Frontal cortex (tissue), 3 donors: ENCODE measurements at regions not wholly inside any gene's neighbourhood (a gene's known extent, or its start where the extent isn't known, plus 50 kb on each side); places are given as distances from the start of the nearest gene placed in this dataset.

Experiments
- DNase-seq, 2 donors: peaks; one replicate each; pipeline ENCODE4 v3.0.0; 2012; ENCODE audit warnings: low spot score in 2 of 2
- FAIRE-seq: peaks from 2 replicates; lab custom pipeline; 2012; peaks lifted over from hg19 to GRCh38; lab: Jason Lieb, UNC
- donor health status: control.
- donor health status: control.
- donor health status: control.

DNA sequence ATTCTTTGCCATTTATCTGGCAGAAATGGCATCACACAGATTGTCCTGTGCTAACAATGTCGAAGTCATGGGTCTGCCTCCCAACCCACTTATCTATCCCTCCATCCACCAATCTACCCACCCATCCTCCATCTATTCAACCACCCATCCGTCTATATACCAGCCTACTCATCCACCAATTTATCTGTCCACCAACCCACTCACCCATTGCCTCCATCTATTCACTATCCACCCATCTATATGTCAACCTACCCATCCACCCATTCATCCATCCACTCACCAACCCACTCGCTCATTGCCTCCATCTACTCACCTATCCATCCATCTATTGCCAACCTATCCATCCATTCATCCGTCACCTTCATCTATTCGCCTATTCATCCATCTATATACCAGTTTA is 521.2 kb downstream of the SHQ1 start:
- FAIRE-seq = no peak
- DNase-seq = no peak

DNA sequence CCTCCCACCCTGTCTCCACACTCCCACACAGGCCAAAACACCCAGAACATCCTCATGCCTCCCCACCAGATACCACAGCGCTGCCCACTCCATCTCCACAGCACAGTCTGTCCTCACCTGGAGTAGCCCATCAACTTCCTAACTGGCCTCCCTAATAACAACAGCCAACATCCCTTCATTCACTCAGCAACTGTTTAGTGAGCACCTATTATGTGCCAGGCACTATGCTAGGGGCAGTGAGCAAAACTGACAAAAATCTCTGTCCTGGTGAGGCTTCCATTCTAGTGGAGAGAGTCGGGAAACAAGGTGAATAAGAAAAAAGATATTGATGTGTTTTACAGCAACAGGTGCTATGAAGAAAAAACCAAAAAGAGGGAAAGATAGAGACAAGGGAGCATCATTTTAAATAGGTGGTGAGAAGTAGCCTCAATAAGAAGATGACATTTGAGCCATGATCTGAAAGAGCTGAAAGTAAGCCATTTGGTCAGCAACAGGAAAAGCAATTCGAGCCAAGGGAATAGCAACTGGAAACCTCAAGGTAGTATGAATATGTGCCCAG is 523.9 kb downstream of the SHQ1 start:
- no peak for FAIRE-seq

DNA sequence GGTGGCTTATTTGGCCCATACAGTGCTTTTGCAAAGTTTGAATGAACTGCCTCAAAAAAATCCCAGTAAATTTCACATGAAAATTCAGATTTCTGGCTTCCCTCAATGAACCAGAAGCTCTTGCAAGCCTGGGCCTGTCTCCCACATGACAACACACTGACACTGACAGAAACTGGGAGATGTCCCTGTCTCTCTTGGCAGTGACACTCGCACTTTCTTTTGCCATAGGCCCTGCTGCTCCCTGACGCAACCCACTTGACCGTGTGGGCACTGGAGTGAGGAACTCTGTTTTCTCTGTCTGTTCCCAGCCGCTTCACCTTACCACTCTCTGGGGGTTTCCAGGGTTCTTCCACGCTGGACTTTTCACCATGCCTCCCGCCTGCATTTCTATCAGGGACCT is 524.5 kb downstream of the SHQ1 start:
- FAIRE-seq = no peak

More for the DNA sequence above, 523.9 kb downstream of the SHQ1 start:
- no peak for DNase-seq

DNA sequence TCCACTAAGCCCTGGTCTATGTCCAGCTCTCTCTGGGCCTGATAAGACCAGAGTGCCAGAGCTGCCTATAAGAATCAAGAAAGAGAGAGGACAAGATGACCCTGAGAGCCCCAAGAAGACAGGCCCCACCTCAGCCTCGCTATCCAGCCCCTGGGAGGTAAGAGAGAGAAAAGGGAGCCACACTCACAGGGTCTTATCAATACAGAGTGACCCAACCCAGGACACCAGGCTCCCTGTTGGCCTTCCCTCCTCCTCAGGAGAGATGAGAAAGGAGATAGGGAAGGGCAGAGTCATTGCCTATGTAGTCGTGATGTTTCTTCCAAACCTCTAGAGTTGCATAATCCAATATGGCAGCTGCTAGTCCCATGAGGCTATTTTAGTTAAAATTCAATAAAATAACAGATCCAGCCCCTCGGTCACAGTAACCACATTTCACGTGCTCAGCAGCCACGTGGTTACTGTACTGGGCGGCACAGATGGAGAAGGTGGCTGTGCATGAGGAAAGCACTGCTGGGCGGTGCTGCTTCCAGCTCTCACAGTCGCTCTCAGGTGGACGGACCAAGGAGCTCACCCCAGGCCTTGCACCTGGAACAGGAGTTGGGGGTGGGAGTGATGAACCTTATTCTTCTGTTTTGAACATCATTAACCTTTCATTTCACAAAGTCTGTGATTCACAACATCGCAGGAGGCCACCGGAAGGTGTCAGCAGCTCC is 525.8 kb downstream of the SHQ1 start:
- no peak for DNase-seq
- no peak for FAIRE-seq

More for the DNA sequence above, 524.5 kb downstream of the SHQ1 start:
- no peak for DNase-seq

DNA sequence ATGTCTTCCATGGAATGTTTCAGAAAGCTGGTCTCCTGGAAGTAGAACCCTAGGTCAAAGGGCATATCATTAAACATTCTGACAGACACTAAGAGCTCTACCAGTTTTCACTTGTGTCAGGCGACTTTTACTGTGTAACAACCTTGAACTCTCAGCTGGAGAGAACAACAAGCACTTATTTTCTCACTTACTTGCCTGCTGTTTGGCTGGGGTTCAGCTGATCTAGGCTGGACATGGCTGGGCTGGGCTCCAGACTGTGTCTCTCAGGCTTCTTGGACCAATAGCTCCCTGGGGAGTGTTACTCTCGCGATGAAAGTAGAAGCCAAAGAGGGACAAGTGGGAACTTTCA is 527.3 kb downstream of the SHQ1 start:
- no peak for DNase-seq
- no peak for FAIRE-seq

DNA sequence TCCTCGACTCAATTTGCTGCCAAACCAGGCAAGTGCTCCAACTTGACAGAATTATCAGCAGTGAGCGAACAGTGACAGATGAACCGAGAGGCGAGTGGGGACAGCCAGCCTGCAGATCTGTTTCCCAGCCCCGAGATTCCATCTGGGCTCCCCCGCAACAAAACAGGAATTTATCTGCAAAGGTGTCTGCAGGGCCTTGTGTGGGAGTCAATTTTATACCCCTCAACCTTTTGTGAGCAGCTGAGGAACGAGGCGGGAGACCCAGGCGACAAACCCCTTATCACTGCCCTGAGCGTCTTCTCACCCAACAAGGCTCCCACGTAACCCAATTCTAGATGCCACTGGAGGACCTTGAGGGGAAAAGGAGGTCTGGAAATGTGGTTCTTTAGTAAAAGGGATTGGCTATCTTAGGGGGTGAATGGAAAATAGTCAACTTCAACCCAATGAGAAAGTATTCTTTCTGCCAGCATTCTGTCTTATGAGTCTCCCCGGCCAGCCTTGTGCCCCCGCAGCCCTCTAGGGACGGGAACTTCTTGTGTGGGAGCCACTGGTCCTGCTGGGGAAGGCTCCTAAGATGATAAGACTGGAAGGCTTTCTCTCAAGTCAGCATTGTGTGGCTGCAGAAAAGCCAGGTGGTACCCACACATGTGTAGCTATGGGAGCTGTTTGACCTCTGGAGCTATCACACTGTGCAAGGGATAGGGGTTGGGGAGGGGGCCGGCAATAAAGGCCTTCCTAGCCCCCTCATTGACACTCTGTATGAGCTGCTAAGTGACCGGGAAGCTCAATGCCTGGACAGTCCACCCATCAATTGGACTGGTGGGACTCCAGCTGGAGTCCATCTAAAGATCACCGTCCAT is 527.9 kb downstream of the SHQ1 start:
- FAIRE-seq (no peak), DNase-seq (no peak)

DNA sequence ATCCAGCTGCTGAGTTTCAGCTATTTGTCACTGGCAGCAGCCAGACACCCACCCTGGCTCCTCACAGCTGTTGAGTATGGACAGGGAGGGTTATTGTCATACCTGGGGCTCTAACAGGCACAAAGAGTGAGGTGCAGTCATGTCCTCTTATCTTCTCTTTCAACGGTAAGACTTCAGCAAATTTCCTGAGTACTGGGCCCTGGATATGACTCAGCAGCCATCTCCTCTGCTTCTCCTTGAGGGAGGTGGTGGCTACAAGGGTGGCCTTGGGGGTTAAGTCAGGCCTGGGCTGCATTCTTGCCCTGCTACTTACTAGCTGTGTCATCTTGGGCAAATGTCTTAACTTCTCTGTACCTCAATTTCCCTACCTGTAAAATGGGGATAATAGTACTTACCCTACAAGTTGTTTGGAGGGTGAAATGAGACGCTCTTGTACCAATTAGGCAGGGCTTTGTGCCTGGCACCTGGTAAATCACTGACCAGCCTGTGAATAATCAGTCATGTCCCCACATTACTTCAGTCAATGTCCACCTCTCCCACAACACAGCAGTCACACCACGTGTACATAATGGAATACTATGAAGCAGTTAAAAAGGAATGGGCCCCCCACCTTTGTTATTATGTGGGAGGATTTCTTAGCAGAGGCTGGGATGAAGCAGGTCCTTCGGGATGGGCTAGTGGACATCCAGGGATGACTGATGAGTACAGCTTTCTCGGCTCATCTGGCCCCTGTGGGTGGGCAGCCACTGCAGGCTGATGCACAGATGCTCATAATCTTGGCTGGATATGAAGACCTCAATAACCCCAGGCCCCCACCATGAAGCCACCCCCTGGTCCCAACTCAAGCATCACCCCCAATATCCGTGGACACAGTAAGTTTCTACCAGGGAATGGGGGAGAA is 528.8 kb downstream of the SHQ1 start:
- no peak for DNase-seq
- FAIRE-seq = no peak

DNA sequence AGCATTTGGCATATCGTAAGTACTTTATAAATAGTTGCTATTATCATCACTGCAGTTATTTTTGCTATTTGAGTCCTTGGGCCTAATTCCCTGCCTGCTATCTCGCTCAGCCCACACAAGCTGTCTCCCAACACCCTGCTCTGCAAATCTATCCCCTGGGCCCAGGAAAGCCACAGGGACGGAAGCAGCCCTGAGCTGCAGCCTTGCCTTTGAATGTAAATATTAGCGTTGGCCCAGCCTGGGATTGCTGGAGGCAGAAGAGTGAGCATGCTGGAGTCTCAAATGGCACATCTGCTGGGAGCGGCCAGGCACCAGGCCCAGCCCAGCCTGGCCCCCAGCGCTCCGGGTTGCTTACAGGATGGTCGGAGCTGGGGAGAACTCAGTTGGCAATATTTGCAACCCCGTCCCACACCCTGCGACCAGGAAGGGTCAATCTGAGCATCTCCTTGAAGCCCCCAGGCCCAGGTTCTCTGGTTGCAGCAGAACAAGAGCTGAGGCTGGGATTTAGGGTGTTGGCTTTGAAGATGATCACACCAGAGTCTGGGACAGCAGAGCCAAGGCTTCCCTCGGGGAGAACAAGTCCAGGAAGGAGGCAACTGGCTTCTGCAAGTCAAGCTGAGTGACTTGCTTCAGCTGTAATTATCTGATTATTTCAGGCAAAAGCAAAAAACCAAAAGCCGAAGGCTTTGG is 529.6 kb downstream of the SHQ1 start:
- no peak for FAIRE-seq
- DNase-seq = no peak

DNA sequence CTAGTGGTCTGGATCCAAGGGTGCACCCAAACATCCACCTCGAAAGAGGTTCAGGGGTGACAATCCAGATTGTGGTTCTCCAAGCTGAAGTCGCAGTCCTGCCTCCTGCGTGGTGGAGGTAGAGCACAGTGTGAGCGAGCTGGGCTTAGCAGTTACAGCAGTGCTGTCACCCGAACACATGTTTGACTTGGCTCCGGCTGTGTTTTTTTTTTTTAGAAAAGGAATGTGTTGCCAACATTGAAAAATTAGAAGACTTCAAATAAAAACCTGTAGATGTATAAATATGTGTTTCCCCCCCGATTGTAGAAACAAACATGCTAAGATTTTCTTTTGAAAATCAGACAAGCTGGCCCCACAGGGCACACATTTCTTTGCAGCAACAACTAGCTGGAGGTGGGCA is 530.8 kb downstream of the SHQ1 start:
- DNase-seq (no peak), FAIRE-seq (no peak)

DNA sequence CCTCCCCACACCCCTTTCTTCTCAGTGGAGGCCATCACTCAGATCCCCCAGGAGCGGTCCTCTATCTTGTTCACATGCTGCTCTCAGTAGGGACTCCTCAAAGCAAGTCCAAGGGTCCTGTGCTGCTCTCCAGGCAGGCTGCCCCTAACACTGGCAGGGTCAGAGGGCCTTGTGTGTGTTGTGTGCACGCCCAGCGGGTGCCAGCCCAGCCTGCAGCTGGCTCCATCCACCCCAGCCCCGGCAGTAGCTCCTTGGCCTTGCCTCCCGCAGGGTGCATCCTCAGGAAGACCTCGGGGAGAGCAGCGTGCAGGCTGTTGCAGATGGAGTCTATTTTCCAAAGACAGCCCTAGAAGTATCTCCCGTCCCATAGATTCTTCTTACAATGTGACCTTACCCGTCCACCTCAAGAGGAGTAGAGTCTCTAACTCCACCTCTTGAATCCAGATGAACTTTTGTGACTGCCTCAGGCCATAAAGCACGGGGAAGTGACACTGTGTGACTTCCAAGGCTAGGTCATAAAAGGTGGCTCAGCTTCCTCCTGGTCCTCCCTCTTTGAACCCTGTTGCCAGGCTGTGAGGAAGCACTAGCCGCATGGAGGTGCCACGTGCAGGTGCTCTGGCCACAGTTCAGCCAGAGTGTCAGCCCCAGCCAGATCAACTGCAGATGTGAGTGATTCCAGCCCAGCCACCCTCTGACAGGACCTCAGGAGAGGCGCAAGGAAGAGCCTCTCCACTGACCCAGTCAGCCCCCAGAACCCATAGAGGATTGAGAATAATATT is 531.6 kb downstream of the SHQ1 start:
- no peak for FAIRE-seq
- no peak for DNase-seq

DNA sequence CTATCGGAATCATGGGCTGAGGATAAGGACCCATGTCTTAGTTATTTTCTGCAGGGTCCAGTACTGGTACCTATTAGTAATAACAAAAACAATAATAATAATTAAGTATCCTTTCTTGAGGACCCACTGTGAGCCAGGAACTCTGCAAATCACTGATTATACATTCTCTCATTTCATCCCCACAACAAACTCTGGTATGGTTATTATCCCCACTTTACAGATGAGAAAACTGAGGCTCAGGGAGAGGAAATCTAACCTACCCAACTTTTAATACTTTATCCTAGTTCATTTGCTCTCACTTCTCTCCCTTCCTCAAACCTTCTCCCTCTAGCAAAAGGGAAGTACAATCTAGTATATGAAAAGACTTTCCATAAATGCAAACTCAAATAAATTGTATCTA is 528.4 kb upstream of the PROK2 start:
- DNase-seq (no peak), FAIRE-seq (no peak)

DNA sequence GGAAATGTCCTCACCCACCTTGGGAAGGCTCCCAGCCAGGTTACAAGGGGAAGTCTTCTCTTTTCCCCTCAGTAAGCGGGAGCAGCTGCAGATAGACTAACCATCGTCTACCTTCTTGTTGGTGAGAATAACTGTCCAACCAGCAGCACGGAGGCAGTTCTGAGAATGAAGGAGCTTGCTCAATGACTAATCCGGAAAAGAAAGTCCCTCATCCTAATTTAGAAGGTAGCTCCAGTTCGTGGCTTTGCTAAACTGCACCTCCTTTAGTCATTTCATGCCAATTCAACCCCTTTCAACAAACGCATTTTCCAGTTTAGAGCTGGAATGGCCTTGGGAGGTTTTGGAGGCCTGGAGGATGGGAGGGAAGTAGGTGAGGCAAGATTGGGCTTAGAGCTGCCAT is 527.4 kb upstream of the PROK2 start:
- no peak for FAIRE-seq
- no peak for DNase-seq

DNA sequence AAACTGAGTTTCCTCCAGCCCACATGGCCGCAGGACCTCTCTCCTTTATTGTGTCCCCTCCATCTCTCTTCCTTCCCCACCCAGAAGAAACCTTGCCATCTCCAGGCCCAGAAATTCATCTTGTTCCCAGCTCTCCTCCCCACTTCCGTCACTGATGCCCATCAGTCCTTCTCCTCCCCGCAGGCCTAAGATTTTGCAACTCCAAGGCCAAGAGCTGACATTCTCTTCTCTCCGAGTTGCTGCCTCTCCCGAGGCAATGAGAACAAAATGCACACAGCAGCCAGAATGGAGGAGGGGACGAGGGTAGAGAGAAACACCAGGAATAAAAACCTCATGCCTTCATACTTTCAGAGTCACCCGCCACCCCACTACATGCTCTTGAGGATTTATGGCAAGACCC is 526.5 kb upstream of the PROK2 start:
- DNase-seq = no peak
- FAIRE-seq = no peak

DNA sequence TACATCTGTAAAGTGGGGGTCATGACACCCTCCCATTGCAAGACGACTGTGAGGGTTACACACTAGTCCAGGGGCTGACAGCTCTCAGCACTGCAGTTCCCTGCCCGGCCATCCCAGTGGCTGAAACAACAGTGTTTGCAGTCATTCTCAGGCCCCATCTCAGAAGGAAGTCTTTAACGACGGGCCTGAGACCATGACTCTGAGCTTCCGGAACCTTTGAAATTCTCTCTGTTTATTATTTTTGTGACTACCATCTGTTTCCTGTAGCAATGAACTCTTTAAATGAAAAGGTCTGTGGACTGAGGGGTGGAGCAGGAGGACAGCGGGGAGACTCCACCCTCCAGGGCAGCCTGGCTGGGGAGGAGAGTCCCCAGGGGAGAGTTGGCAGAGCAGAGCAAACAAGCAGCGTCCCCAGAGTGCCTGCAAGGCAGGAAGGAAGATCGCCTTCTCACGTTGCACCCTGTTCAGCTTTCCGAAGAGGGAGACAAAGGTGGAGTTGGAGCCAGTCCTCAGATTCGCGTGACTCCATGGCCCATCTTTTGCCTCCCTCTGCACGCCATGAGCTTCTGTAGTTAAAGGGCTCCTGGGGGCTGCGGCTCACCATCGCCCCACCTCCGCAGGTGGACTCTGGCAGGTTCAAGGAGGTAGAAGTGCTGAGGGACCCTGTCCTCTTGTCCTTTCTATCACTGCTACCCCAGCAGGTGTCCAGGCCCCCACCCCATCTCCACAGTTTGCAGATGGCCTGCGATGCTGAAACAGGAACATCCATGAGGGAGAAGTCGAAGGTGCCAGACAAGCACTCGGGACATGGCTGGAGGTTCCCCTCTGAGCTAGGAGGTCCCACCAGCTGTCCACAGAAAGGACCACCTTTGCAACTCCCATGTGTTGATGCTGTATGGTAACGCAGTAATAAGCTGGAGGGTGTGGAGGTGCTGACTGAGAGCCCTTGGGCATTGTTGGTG is 525.8 kb upstream of the PROK2 start:
- FAIRE-seq = no peak
- DNase-seq = peak in 1 of 2 donors; percentile 36

DNA sequence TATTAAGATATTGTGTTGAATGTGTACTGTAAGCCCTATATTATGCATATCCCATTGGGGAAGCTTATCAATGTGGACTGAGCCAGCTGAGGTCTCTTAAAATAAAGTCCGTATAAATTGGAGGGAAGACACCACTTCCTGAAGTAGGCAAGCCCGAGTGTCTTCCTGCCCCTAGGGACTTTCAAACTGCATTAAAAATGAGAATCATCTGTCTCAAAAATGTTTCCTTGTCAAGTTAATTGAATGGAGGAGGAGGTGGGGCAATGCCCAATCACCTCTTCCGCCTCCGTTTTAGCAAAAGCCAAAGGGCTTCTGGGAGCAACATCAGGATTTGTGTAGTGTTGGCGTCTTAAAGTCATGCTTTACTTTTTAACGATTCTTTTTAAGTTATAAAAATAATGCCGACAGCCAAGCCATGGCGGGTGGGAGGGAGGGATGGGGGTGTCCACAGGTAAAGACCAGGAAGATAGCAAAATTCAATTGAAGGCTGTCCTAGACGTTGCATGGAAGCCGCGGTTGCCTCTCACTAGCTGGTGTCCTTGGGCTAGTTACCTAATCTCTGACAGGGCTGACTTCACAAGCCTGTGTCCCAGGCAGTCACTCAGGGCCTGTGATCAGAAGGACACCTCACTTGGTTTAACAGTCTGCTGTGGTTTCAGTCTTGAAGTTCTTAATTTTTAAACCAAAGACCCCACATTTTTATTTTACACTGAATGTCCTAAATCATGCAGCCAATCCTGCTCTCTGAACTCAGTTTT is 524.9 kb upstream of the PROK2 start:
- FAIRE-seq = no peak
- no peak for DNase-seq

DNA sequence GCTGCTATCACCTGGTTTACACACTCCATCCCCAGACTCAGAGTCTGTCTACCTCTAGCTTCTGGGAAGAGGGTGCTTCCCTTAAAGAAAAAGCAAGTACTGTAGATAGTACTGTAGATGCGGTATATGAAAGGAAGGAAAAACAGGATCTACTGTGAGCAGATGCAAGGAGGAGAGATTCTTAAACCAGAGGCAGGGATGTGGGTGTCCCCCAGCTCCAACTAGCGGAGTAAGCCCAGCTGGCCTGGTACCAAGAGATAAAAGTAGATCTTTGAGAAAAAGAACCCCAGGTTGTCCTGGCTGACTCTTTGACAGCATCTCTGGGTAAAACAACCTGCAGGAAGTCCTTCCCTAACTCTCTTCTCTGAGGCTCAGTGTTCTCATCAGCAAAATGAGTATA is 523.7 kb upstream of the PROK2 start:
- DNase-seq = no peak

More for the DNA sequence above, 523.7 kb upstream of the PROK2 start:
- FAIRE-seq = no peak
